NCI-H82 treated with DMSO at 0.1 percent for 48 hours (cell line): ENCODE measurements at regions not wholly inside any gene's neighbourhood (a gene's known extent, or its start where the extent isn't known, plus 50 kb on each side); places are given as distances from the start of the nearest gene placed in this dataset.
"Not testable (repeated sequence)": the region's sequence is repeated elsewhere in the genome, so short reads cannot be mapped to it uniquely, and the experiment has no call there.

Experiments
- DNase-seq: peaks from one replicate; lab custom pipeline; 2025; ENCODE audit not compliant: unreplicated experiment; lab: John Stamatoyannopoulos, UW

GRCh38 chr14:56351861-56352260 lies 227.7 kb upstream of the TMEM260 start:
- no peak for DNase-seq

GRCh38 chr14:56352999-56353398 lies 226.6 kb upstream of the TMEM260 start:
- DNase-seq: peak; percentile 96

- DNase-seq: peak; percentile 98
These were observed 222.2 kb upstream of the TMEM260 start for GRCh38 chr14:56357428-56357827.

GRCh38 chr14:56358275-56358674 lies 221.3 kb upstream of the TMEM260 start:
- DNase-seq: no peak

GRCh38 chr14:56358851-56359614 lies 220.6 kb upstream of the TMEM260 start:
- DNase-seq: no peak

- not testable (repeated sequence) for DNase-seq
These were observed 213.9 kb upstream of the TMEM260 start for GRCh38 chr14:56365663-56366062.

- DNase-seq: no peak
These were observed 212.2 kb upstream of the TMEM260 start for GRCh38 chr14:56367416-56367815.

- DNase-seq: no peak
These were observed 207.9 kb upstream of the TMEM260 start for GRCh38 chr14:56371737-56372136.

- DNase-seq: no peak
These were observed 205.2 kb upstream of the TMEM260 start for GRCh38 chr14:56374421-56374820.

GRCh38 chr14:56378046-56378445 lies 201.6 kb upstream of the TMEM260 start:
- peak; percentile 87 for DNase-seq

GRCh38 chr14:56378475-56378877 lies 201.1 kb upstream of the TMEM260 start:
- DNase-seq: no peak

GRCh38 chr14:56379956-56380355 lies 199.6 kb upstream of the TMEM260 start:
- no peak for DNase-seq

- no peak for DNase-seq
These were observed 193.6 kb upstream of the TMEM260 start for GRCh38 chr14:56386024-56386423.

GRCh38 chr14:56390859-56391258 lies 188.7 kb upstream of the TMEM260 start:
- no peak for DNase-seq

- DNase-seq: no peak
These were observed 184.6 kb upstream of the TMEM260 start for GRCh38 chr14:56394826-56395530.

GRCh38 chr14:56400109-56400825 lies 179.3 kb upstream of the TMEM260 start:
- no peak for DNase-seq

GRCh38 chr14:56412468-56413434 lies 166.8 kb upstream of the TMEM260 start:
- DNase-seq: peak; percentile 99

- no peak for DNase-seq
These were observed 165.9 kb upstream of the TMEM260 start for GRCh38 chr14:56413721-56414120.

- no peak for DNase-seq
These were observed 165.4 kb upstream of the TMEM260 start for GRCh38 chr14:56414236-56414635.

GRCh38 chr14:56416213-56416612 lies 163.4 kb upstream of the TMEM260 start:
- DNase-seq: no peak

- DNase-seq: no peak
These were observed 162.4 kb upstream of the TMEM260 start for GRCh38 chr14:56417173-56417572.
